SK-N-SH treated with all-trans-retinoic acid at 6 μM for 48 hours (cell line): ENCODE measurements at regions not wholly inside any gene's neighbourhood (a gene's known extent, or its start where the extent isn't known, plus 50 kb on each side); places are given as distances from the start of the nearest gene placed in this dataset.

ENCODE experiments used
- ATAC-seq: fragments of 200-7000 bp; cut with Tn5 transposase; 3 replicates; pipeline ENCODE4 v1.9.1; 2020; ENCODE audit warnings: mild to moderate bottlenecking, moderate library complexity
- ARNTL ChIP-seq: fragments of 450-650 bp; formaldehyde crosslinking; IDR thresholded peaks from 2 replicates; pipeline ENCODE4 v1.5.0; 2020; ENCODE audit warnings: low read depth, mild to moderate bottlenecking, moderate library complexity, borderline replicate concordance
- BACH2 ChIP-seq: fragments of 250-450 bp; sonication (Bioruptor Pico); IDR thresholded peaks from 2 replicates; pipeline ENCODE4 v1.9.0; 2021; ENCODE audit warnings: mild to moderate bottlenecking, borderline replicate concordance
- CSDC2 ChIP-seq: fragments of 250-450 bp; sonication (Bioruptor Pico); IDR thresholded peaks from 2 replicates; pipeline ENCODE4 v1.5.0; 2020; ENCODE audit warnings: mild to moderate bottlenecking, moderate library complexity
- ESRRG ChIP-seq: fragments of 250-450 bp; sonication (Bioruptor Pico); IDR thresholded peaks from 2 replicates; pipeline ENCODE4 v1.6.1; 2021; ENCODE audit warnings: mild to moderate bottlenecking
- ISL1 ChIP-seq: fragments of 250-450 bp; sonication (Bioruptor Pico); IDR thresholded peaks from 2 replicates; pipeline ENCODE4 v2.1.2; 2022; ENCODE audit warnings: mild to moderate bottlenecking, moderate library complexity
- OSR1 ChIP-seq: fragments of 250-450 bp; sonication (Bioruptor Pico); IDR thresholded peaks from 2 replicates; pipeline ENCODE4 v1.8.0; 2022; ENCODE audit warnings: moderate library complexity, mild to moderate bottlenecking, inconsistent platforms
- PPARA ChIP-seq: fragments of 250-450 bp; sonication (Bioruptor Pico); IDR thresholded peaks from 2 replicates; pipeline ENCODE4 v1.5.0; 2020; ENCODE audit warnings: mild to moderate bottlenecking, borderline replicate concordance
- SNAI2 ChIP-seq: fragments of 250-450 bp; sonication (Bioruptor Pico); IDR thresholded peaks from 2 replicates; pipeline ENCODE4 v1.5.0; 2020; ENCODE audit warnings: mild to moderate bottlenecking, moderate library complexity
- TCF4 ChIP-seq: fragments of 250-450 bp; sonication (Bioruptor Pico); IDR thresholded peaks from 2 replicates; pipeline ENCODE4 v1.8.0; 2021; ENCODE audit warnings: mild to moderate bottlenecking, moderate library complexity, borderline replicate concordance
- TOX ChIP-seq: fragments of 250-450 bp; sonication (Bioruptor Pico); IDR thresholded peaks from 2 replicates; pipeline ENCODE4 v1.8.0; 2021; ENCODE audit warnings: mild to moderate bottlenecking, moderate library complexity, borderline replicate concordance
- ZC3H10 ChIP-seq: fragments of 250-450 bp; sonication (Bioruptor Pico); IDR thresholded peaks from 2 replicates; pipeline ENCODE4 v1.5.1; 2021; ENCODE audit warnings: mild to moderate bottlenecking, moderate library complexity
- ZFP3 ChIP-seq: fragments of 250-450 bp; sonication (Bioruptor Pico); IDR thresholded peaks from 2 replicates; pipeline ENCODE4 v1.5.0; 2020; ENCODE audit warnings: mild to moderate bottlenecking, moderate library complexity
- ZFP30 ChIP-seq: fragments of 450-650 bp; formaldehyde crosslinking; IDR thresholded peaks from 2 replicates; pipeline ENCODE4 v1.5.0; 2022; ENCODE audit warnings: mild to moderate bottlenecking, moderate library complexity
- ZNF565 ChIP-seq: fragments of 450-650 bp; formaldehyde crosslinking; conservative IDR thresholded peaks from 2 replicates; pipeline ENCODE4 v1.5.0; 2020; ENCODE audit warnings: low read depth, mild to moderate bottlenecking, moderate library complexity
- ZNF70 ChIP-seq: fragments of 450-650 bp; formaldehyde crosslinking; IDR thresholded peaks from 2 replicates; pipeline ENCODE4 v1.5.0; 2020; ENCODE audit warnings: mild to moderate bottlenecking, moderate library complexity
- ZNF8 ChIP-seq: fragments of 450-650 bp; formaldehyde crosslinking; IDR thresholded peaks from 2 replicates; pipeline ENCODE4 v1.5.0; 2020; ENCODE audit warnings: mild to moderate bottlenecking, moderate library complexity
- TF ChIP-seq, protein P1 (sequence below): fragments of 250-450 bp; sonication (Bioruptor Pico); IDR thresholded peaks from 2 replicates; pipeline ENCODE4 v1.5.1; 2020; ENCODE audit warnings: low read depth, mild to moderate bottlenecking, moderate library complexity
- TF ChIP-seq, protein P2 (sequence below): fragments of 250-450 bp; sonication (Bioruptor Pico); IDR thresholded peaks from 2 replicates; pipeline ENCODE4 v1.8.0; 2020; ENCODE audit warnings: mild to moderate bottlenecking, moderate library complexity, borderline replicate concordance
- TF ChIP-seq, protein P3 (sequence below): fragments of 250-450 bp; sonication (Bioruptor Pico); IDR thresholded peaks from 2 replicates; pipeline ENCODE4 v1.5.0; 2020; ENCODE audit warnings: mild to moderate bottlenecking, moderate library complexity
- TF ChIP-seq, protein P4 (sequence below): fragments of 250-450 bp; sonication (Bioruptor Pico); IDR thresholded peaks from 2 replicates; pipeline ENCODE4 v1.8.0; 2021; ENCODE audit warnings: low read depth, mild to moderate bottlenecking, moderate library complexity, borderline replicate concordance

DNA sequence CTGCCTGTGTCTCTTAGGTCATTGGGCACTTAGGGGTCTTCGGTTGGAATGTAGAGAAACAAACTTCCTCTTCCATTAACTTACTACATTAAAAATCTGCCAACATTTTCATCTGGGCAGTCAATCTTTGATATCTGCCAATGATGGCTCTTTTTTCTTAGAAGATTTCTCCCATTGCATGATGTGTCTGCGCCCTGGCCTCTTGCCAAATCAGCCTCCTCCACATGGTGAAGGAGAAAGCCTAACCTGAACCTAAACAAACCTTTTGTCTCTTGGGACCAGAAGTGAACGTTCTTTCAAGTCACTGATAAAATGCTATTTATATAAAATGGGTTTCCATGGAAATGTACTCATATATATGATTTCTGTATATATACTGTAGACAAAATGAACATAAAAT lies 998.9 kb upstream of the GJE1 start:
- no peak for ATAC-seq
- TF ChIP-seq ZC3H10 = no peak
- TF ChIP-seq ARNTL (CRISPR knock-in tag) = no peak
- TF ChIP-seq, protein P1, sequence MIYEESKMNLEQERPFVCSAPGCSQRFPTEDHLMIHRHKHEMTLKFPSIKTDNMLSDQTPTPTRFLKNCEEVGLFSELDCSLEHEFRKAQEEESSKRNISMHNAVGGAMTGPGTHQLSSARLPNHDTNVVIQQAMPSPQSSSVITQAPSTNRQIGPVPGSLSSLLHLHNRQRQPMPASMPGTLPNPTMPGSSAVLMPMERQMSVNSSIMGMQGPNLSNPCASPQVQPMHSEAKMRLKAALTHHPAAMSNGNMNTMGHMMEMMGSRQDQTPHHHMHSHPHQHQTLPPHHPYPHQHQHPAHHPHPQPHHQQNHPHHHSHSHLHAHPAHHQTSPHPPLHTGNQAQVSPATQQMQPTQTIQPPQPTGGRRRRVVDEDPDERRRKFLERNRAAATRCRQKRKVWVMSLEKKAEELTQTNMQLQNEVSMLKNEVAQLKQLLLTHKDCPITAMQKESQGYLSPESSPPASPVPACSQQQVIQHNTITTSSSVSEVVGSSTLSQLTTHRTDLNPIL (CRISPR knock-in tag) = no peak
- no peak for TF ChIP-seq ISL1 (CRISPR knock-in tag)
- TF ChIP-seq ZNF8 (CRISPR knock-in tag) = no peak
- no peak for TF ChIP-seq ESRRG (CRISPR knock-in tag)
- no peak for TF ChIP-seq OSR1
- no peak for TF ChIP-seq SNAI2
- TF ChIP-seq, protein P2, sequence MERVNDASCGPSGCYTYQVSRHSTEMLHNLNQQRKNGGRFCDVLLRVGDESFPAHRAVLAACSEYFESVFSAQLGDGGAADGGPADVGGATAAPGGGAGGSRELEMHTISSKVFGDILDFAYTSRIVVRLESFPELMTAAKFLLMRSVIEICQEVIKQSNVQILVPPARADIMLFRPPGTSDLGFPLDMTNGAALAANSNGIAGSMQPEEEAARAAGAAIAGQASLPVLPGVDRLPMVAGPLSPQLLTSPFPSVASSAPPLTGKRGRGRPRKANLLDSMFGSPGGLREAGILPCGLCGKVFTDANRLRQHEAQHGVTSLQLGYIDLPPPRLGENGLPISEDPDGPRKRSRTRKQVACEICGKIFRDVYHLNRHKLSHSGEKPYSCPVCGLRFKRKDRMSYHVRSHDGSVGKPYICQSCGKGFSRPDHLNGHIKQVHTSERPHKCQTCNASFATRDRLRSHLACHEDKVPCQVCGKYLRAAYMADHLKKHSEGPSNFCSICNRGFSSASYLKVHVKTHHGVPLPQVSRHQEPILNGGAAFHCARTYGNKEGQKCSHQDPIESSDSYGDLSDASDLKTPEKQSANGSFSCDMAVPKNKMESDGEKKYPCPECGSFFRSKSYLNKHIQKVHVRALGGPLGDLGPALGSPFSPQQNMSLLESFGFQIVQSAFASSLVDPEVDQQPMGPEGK = no peak
- no peak for TF ChIP-seq ZNF70 (CRISPR knock-in tag)
- no peak for TF ChIP-seq PPARA (CRISPR knock-in tag)
- no peak for TF ChIP-seq ZFP30 (CRISPR knock-in tag)
- TF ChIP-seq TCF4 (CRISPR knock-in tag) = no peak

DNA sequence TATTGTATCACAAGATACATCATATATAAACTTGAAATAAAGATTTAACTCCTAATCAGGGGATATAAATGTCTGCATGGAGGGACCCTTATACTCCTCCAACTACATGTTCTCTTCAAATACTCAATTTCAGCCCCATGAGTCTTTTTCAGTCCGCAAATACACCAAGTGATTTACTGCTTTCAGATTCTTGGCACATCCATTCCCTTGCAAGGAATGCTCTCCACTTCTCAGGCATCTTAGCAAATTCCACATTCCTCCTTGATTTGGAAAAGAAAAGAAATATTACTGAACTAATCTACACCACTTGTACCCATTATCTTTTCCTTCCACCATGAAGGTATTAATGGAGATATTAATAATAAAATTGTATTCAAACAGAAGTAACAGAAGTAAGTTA lies 999.4 kb upstream of the GJE1 start:
- TF ChIP-seq BACH2 (no peak), ZC3H10 (no peak), CSDC2 (CRISPR knock-in tag) (no peak), ESRRG (CRISPR knock-in tag) (no peak), ISL1 (CRISPR knock-in tag) (no peak)
- TF ChIP-seq, protein P1 (CRISPR knock-in tag) = no peak
- TF ChIP-seq, protein P3, sequence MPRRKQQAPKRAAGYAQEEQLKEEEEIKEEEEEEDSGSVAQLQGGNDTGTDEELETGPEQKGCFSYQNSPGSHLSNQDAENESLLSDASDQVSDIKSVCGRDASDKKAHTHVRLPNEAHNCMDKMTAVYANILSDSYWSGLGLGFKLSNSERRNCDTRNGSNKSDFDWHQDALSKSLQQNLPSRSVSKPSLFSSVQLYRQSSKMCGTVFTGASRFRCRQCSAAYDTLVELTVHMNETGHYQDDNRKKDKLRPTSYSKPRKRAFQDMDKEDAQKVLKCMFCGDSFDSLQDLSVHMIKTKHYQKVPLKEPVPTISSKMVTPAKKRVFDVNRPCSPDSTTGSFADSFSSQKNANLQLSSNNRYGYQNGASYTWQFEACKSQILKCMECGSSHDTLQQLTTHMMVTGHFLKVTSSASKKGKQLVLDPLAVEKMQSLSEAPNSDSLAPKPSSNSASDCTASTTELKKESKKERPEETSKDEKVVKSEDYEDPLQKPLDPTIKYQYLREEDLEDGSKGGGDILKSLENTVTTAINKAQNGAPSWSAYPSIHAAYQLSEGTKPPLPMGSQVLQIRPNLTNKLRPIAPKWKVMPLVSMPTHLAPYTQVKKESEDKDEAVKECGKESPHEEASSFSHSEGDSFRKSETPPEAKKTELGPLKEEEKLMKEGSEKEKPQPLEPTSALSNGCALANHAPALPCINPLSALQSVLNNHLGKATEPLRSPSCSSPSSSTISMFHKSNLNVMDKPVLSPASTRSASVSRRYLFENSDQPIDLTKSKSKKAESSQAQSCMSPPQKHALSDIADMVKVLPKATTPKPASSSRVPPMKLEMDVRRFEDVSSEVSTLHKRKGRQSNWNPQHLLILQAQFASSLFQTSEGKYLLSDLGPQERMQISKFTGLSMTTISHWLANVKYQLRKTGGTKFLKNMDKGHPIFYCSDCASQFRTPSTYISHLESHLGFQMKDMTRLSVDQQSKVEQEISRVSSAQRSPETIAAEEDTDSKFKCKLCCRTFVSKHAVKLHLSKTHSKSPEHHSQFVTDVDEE (CRISPR knock-in tag) = no peak
- no peak for ATAC-seq

DNA sequence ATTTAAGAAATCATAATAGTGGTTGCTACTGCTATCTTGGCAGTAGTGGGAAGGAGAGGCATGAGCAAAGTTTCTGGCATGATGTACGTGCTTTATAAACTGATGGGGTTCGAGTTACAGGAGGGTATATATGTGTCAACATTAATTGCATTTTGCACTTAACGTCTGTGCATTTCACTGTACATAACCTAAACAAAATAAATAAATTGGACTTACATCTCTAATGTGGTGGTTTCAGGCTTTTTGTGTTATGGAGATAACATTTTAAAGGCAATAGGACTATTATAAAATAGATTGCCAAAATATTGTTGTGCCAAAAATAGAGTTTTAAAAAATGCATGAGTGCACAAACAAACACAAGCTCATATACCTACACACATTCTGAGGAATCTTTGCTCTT lies 1001.1 kb upstream of the GJE1 start:
- no peak for ATAC-seq
- TF ChIP-seq ESRRG (CRISPR knock-in tag) = no peak
- no peak for TF ChIP-seq ZFP3
- TF ChIP-seq, protein P4, sequence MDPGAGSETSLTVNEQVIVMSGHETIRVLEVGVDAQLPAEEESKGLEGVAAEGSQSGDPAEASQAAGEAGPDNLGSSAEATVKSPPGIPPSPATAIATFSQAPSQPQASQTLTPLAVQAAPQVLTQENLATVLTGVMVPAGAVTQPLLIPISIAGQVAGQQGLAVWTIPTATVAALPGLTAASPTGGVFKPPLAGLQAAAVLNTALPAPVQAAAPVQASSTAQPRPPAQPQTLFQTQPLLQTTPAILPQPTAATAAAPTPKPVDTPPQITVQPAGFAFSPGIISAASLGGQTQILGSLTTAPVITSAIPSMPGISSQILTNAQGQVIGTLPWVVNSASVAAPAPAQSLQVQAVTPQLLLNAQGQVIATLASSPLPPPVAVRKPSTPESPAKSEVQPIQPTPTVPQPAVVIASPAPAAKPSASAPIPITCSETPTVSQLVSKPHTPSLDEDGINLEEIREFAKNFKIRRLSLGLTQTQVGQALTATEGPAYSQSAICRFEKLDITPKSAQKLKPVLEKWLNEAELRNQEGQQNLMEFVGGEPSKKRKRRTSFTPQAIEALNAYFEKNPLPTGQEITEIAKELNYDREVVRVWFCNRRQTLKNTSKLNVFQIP = no peak
- no peak for TF ChIP-seq ZFP30 (CRISPR knock-in tag)
- no peak for TF ChIP-seq ZNF8 (CRISPR knock-in tag)
- no peak for TF ChIP-seq TOX
- TF ChIP-seq, protein P1 (CRISPR knock-in tag) = no peak
- TF ChIP-seq BACH2 = no peak
- no peak for TF ChIP-seq PPARA (CRISPR knock-in tag)
- TF ChIP-seq, protein P3 (CRISPR knock-in tag) = no peak
- TF ChIP-seq TCF4 (CRISPR knock-in tag) = no peak
- no peak for TF ChIP-seq ZNF565
- no peak for TF ChIP-seq ARNTL (CRISPR knock-in tag)
- TF ChIP-seq SNAI2 = no peak
- TF ChIP-seq, all 23 proteins: peak for 0
